Panc1 (cell line): ENCODE measurements at regions not wholly inside any gene's neighbourhood (a gene's known extent, or its start where the extent isn't known, plus 50 kb on each side); places are given as distances from the start of the nearest gene placed in this dataset.

Experiments
- ATAC-seq: fragments of 200-7000 bp; cut with Tn5 transposase; 2 replicates; pipeline ENCODE4 v1.9.1; 2020; ENCODE audit warnings: mild to moderate bottlenecking, moderate library complexity
- BruUV-seq: library from RNA; stranded (reverse); fragments of 400-500 nt; replicated peaks from 2 replicates; lab custom pipeline; 2021; lab: Mats Ljungman, UMichigan
- CTCF ChIA-PET: fragments of 300-600 bp; sonication (Branson Sonifier 250); formaldehyde crosslinking; loops from one replicate; lab custom pipeline; 2022; ENCODE audit warnings: antibody characterized with exemption; lab: Charles Lee
- POLR2A ChIA-PET: fragments of 300-600 bp; sonication (Branson Sonifier 250); formaldehyde crosslinking; loops from one replicate; lab custom pipeline; 2022; ENCODE audit warnings: antibody characterized with exemption; lab: Charles Lee
- DNase-seq: peaks from one replicate; pipeline ENCODE4 v3.0.0-alpha.2; 2010; ENCODE audit warnings: low read depth, low spot score
- H3K27ac ChIP-seq: 2 replicates; pipeline ENCODE4 v1.5.1; 2011; ENCODE audit warnings: mild to moderate bottlenecking, low read length, inconsistent platforms
- H3K27me3 ChIP-seq: fragments of 200-500 bp; sonication (Bioruptor generic); 2 replicates; pipeline ENCODE4 v1.6.0; 2014; ENCODE audit warnings: low read length, inconsistent platforms; ENCODE audit not compliant: control insufficient read depth, insufficient read depth
- H3K36me3 ChIP-seq: fragments of 200-500 bp; sonication (Bioruptor generic); 2 replicates; pipeline ENCODE4 v1.5.1; 2014; ENCODE audit warnings: inconsistent platforms, mild to moderate bottlenecking, low read length, moderate library complexity; ENCODE audit not compliant: control insufficient read depth, insufficient read depth
- H3K4me1 ChIP-seq: 2 replicates; pipeline ENCODE4 v1.5.1; 2011; ENCODE audit warnings: inconsistent platforms, mild to moderate bottlenecking, low read length, moderate library complexity; ENCODE audit not compliant: control insufficient read depth, insufficient read depth
- H3K4me3 ChIP-seq, 2 experiments: 2 replicates each; pipeline ENCODE4 v1.5.1; 2011 to 2012; ENCODE audit warnings: low read depth in 2 of 2, low read length in 2 of 2, mild to moderate bottlenecking in 2 of 2, inconsistent platforms in 1 of 2, moderate library complexity in 1 of 2
- H3K9me3 ChIP-seq: fragments of 200-500 bp; sonication (Bioruptor generic); 2 replicates; pipeline ENCODE4 v1.5.1; 2014; ENCODE audit warnings: low read depth, mild to moderate bottlenecking, inconsistent platforms, low read length, moderate library complexity; ENCODE audit not compliant: control insufficient read depth, insufficient read depth
- CTCF ChIP-seq: fragments of 450-650 bp; IDR thresholded peaks from 2 replicates; pipeline ENCODE4 v1.5.1; 2017; ENCODE audit warnings: mild to moderate bottlenecking
- POLR2AphosphoS5 ChIP-seq: IDR thresholded peaks from 2 replicates; pipeline ENCODE4 v1.6.1; 2012; ENCODE audit warnings: mild to moderate bottlenecking, low read depth, low read length, moderate library complexity
- REST ChIP-seq, 2 experiments: IDR thresholded peaks; 2 replicates each; pipeline ENCODE4 v1.6.1; 2011 to 2012; ENCODE audit warnings: low read depth in 2 of 2, control low read depth in 1 of 2, low read length in 1 of 2, mild to moderate bottlenecking in 1 of 2, moderate library complexity in 1 of 2; ENCODE audit not compliant: insufficient read depth in 1 of 2
- SIN3A ChIP-seq: IDR thresholded peaks from 2 replicates; pipeline ENCODE4 v1.6.1; 2012; ENCODE audit warnings: low read depth, mild to moderate bottlenecking, low read length, moderate library complexity, borderline replicate concordance; ENCODE audit not compliant: insufficient read depth
- TCF7L2 ChIP-seq: IDR thresholded peaks from 2 replicates; pipeline ENCODE4 v1.6.1; 2011; ENCODE audit warnings: mild to moderate bottlenecking, low read depth, low read length, inconsistent platforms
- in situ Hi-C: cut with HindIII; loops from 2 replicates; pipeline ENCODE4 v1.10.0; 2016; ENCODE audit warnings: low sequenced_read_pairs, low pct_unique_long_range_greater_than_20kb
- intact Hi-C: fragments of 100-400 bp; cut with micrococcal nuclease; formaldehyde crosslinking; loops from one replicate; pipeline ENCODE4 v1.10.0; 2022; ENCODE audit not compliant: unreplicated experiment

- H3K27ac ChIP-seq = no peak overlapping the region
- BruUV-seq = no TSS peak
These were observed 74.8 kb upstream of the IL12A start for GRCh38 chr3:159913712-159914414.

GRCh38 chr3:159914426-159914825, 74.2 kb upstream of the IL12A start:
- H3K36me3 ChIP-seq = no peaks in the 10 kb centered on the region
- no peak overlapping the region for H3K27ac ChIP-seq
- DNase-seq (no peak), ATAC-seq (no peak)
- intact Hi-C loops = no loop called here
- POLR2A ChIA-PET = no interaction called here
- TF ChIP-seq TCF7L2 (no peak), POLR2AphosphoS5 (no peak), REST (IDR thresholded peaks at IDR 0.05; ENCODE audit: insufficient read depth in 1 of 2, low read depth in 2 of 2, low read length in 1 of 2) (no peak), SIN3A (no peak), CTCF (no peak)
- no peaks in the 10 kb centered on the region for H3K4me1 ChIP-seq
- no TSS peak for BruUV-seq
- H3K27me3 ChIP-seq = no peaks in the 10 kb centered on the region
- CTCF ChIA-PET = no interaction called here
- H3K4me3 ChIP-seq = no peak overlapping the region
- H3K9me3 ChIP-seq = no peaks in the 10 kb centered on the region; the same call in 1 of the 2 replicates
- in situ Hi-C loops = no loop called here

More at GRCh38 chr3:159913712-159914414, 74.8 kb upstream of the IL12A start:
- POLR2A ChIA-PET = no interaction called here
- no peak for ATAC-seq
- in situ Hi-C loops = no loop called here
- intact Hi-C loops = no loop called here
- no peaks in the 10 kb centered on the region for H3K4me1 ChIP-seq
- H3K4me3 ChIP-seq = no peak overlapping the region
- no peak for DNase-seq
- H3K36me3 ChIP-seq = no peaks in the 10 kb centered on the region
- TF ChIP-seq SIN3A (no peak), TCF7L2 (no peak), POLR2AphosphoS5 (no peak), CTCF (no peak), REST (IDR thresholded peaks at IDR 0.05; ENCODE audit: insufficient read depth in 1 of 2, low read depth in 2 of 2, low read length in 1 of 2) (no peak)
- no peaks in the 10 kb centered on the region; the same call in 1 of the 2 replicates for H3K9me3 ChIP-seq
- CTCF ChIA-PET = no interaction called here
- H3K27me3 ChIP-seq = no peaks in the 10 kb centered on the region
